CD4-positive, alpha-beta T cell treated with Interleukin-4 for 1 hour (primary cell): ENCODE measurements at regions not wholly inside any gene's neighbourhood (a gene's known extent, or its start where the extent isn't known, plus 50 kb on each side); places are given as distances from the start of the nearest gene placed in this dataset.

Source experiments
- DNase-seq, 2 donors: peaks; one replicate each; pipeline ENCODE4 v3.0.0-alpha.2; 2020 to 2022

- DNase-seq = no peak
Observed at GRCh38 chr6:9566096-9566495, 848.8 kb downstream of the TFAP2A start.

- DNase-seq = no peak
Observed at GRCh38 chr6:9564021-9564420, 850.9 kb downstream of the TFAP2A start.

GRCh38 chr6:9563568-9563967, 851.3 kb downstream of the TFAP2A start:
- DNase-seq = no peak

- no peak for DNase-seq
Observed at GRCh38 chr6:9554806-9555205, 860.1 kb downstream of the TFAP2A start.

GRCh38 chr6:9554323-9554722, 860.6 kb downstream of the TFAP2A start:
- no peak for DNase-seq

DNA sequence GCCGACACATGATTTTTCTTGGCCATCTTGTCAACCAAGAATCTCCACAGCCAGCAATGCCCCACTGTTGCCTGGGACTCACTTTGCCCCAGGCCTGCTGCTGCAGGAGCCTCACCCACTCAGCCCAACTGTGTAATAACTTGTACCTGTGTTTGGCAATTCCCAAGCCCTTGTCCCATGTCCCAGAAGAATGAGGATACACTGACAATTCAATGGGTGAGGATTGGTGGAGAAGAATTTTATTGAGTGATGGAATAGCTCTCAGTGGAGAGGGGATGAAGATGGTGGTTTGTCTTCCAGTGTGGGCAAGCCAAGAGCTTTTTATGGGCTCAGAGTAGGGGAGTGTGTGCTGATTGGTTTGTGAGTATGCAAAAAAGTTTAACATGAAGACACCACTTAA, 861.9 kb downstream of the TFAP2A start:
- DNase-seq = no peak

DNA sequence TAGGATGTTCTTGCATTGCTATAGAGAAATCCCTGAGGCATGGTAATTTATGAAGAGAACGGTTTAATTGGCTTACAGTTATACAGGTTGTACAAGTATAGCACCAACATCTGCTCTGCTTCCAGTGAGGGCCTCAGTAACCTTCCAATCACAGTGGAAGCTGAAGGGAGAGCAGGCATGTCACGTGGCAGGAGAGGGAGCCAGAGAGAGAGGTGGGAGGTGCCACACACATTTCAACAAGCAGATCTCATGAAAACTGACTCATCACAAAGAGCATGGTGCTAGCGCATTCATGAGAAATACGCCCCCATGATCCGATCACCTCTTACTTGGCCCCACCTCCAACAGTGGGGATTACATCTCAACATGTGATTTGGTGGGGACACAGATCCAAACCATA, 871.2 kb downstream of the TFAP2A start:
- no peak for DNase-seq

DNA sequence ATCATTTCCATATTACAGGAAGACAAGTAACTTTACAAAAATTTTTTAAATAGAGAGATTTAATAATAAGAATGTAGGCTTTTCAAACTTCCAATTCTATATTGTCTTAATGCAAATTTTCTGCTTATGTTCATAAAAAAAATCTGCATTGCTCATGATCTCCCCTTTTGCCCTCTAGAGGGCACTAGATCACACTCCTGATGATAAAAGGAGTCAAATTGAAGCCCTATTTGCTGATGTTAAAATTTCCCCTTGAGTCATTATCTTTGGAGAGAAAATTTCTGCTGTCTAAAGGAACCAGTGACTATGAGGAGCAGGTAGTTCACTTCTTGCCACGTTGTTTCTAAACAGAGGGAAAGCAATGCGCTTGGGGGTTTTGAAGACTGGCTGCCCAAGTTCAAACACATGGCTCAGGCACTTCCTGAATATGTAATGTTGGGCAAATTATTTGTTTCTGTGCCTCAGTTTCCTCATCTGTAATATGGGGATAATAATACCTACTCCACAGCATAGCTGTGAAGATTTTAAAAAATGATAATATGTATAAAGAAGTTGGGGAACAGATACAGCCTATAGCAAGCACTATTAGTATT, 874.2 kb downstream of the TFAP2A start:
- DNase-seq = peak in 1 of 2 donors; percentile 1

GRCh38 chr6:9540126-9540525, 874.7 kb downstream of the TFAP2A start:
- DNase-seq = no peak

GRCh38 chr6:9539231-9539755, 875.6 kb downstream of the TFAP2A start:
- DNase-seq = no peak

- DNase-seq = no peak
Observed at GRCh38 chr6:9537381-9537780, 877.5 kb downstream of the TFAP2A start.

GRCh38 chr6:9535106-9535505, 879.8 kb downstream of the TFAP2A start:
- DNase-seq = no peak

GRCh38 chr6:9532621-9533557, 882.0 kb downstream of the TFAP2A start:
- DNase-seq = no peak

GRCh38 chr6:9527679-9528286, 887.1 kb downstream of the TFAP2A start:
- DNase-seq = no peak

- DNase-seq = no peak
Observed at GRCh38 chr6:9523462-9523861, 891.4 kb downstream of the TFAP2A start.

DNA sequence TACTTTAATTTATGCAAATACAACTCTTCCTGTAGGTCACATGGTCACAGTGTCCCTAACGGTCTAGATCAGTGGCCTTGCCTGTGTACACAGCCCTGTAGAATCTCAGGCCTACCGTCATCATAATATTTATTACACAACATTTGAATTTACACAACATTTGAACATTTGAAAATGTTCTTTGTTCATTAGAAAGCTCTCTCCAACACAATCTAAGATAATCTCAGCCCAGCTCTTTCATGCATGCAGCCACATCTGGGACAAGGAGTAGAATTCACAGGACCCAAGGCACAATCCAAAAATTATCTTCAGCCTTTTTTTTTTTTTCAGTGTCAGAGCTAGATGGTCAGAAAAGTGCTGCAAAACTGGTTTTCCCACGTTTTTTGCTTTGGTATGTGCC, 892.8 kb downstream of the TFAP2A start:
- DNase-seq = no peak

- DNase-seq = no peak
Observed at GRCh38 chr6:9521152-9521530, 893.7 kb downstream of the TFAP2A start.

- DNase-seq = no peak
Observed at GRCh38 chr6:9520417-9521151, 894.3 kb downstream of the TFAP2A start.

GRCh38 chr6:9518431-9518830, 896.4 kb downstream of the TFAP2A start:
- no peak for DNase-seq

DNA sequence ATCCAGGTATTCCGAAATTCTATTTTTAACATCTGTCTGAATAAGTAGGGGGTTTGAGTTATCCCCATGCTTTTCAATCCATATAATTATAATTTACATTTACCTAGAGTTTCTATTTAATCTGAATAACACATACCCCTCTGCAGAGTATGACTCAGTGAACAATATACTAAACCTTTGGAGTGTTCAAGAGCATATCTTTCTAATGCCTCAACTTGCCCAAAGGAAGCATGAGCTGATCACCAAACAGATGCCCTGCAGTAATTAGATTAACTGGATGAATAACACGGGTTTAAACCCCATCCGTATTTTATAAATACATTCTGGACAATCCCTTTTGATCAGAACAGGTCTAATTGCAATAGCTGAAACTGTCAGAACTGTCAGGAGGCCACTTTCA, 897.1 kb downstream of the TFAP2A start:
- no peak for DNase-seq

- no peak for DNase-seq
Observed at GRCh38 chr6:9515633-9516606, 899.0 kb downstream of the TFAP2A start.

DNA sequence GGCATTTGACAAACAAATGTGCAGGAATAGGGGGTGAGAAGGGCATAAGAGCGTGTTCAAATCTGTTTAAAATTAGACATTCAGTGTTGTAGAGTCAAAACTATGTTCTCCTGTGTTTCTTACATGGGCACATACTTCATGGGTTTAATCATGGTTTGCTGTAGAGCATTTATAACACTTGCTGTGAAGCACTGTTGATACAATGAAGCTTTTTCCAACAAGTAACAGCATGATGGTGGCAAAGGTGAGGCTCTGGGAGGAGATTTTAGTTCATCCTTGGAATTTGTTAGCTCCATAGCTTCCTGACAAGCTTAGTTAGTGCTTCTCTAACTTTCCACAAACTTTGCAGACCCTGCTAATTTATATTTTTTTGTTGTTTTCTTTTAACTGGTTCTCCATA, 900.7 kb downstream of the TFAP2A start:
- no peak for DNase-seq
